ENCODE measurements at regions not wholly inside any gene's neighbourhood (a gene's known extent, or its start where the extent isn't known, plus 50 kb on each side); places are given as distances from the start of the nearest gene placed in this dataset.
"Not testable (repeated sequence)": the region's sequence is repeated elsewhere in the genome, so short reads cannot be mapped to it uniquely, and the experiment has no call there.

DNA sequence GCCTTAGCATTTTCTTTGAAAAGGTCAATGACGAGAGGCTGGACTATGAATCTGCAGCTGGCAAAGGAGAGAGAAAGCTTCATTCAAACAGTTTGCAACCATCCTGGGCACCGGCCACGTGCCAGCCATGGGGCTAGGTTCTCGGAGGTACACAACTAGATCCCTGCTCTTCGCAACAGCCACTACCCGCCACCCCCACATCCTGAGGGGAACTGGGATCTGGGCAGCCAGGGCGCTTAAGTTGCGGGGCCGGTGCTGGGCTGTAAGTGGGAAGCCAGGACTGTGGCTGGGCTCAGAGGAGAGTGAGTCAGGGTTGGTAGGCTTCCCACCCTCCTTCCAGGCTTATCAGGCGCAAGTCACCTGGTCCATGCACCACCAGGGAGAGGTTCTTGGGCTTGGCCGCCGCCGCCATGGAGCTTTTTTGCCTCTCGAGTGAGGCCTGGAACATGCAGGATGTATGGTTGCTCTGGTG is 95.0 kb upstream of the TERB2 start:
- H3K27me3 ChIP-seq (ENCODE audit: control insufficient read depth, insufficient read depth, low read length), result no peaks in the 10 kb centered on the region
- DNase-seq, result peak; percentile 4
- H3K36me3 ChIP-seq (replicated peaks; ENCODE audit: control insufficient read depth, insufficient read depth, low read length), result no peaks in the 10 kb centered on the region
- no peak overlapping the region for H3K4me3 ChIP-seq (ENCODE audit: insufficient read depth, low read depth, low read length)

DNA sequence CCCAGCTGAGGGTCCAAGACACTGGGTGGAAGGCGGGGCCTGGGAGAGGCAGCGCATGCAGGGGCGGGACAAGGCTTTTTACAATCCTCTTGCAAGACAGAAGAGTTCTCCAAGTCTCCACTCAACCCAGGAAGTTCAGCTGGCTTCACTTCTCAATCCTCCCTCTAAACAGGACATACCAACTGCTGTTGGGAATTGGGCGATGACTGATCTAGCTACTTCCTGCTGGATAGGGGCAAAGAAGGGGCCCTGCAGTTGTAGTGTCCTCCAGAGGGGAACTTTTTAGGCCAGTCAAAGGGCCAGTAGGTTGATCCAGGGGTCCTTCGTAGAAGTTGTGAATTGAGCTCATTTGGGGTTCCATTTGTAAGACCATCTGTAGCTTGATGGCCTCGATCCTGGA is 94.6 kb upstream of the TERB2 start:
- DNase-seq, result no peak
- H3K4me3 ChIP-seq (ENCODE audit: insufficient read depth, low read depth, low read length), result no peak overlapping the region
- H3K36me3 ChIP-seq (replicated peaks; ENCODE audit: control insufficient read depth, insufficient read depth, low read length), result no peaks in the 10 kb centered on the region
- no peaks in the 10 kb centered on the region for H3K27me3 ChIP-seq (ENCODE audit: control insufficient read depth, insufficient read depth, low read length)

DNA sequence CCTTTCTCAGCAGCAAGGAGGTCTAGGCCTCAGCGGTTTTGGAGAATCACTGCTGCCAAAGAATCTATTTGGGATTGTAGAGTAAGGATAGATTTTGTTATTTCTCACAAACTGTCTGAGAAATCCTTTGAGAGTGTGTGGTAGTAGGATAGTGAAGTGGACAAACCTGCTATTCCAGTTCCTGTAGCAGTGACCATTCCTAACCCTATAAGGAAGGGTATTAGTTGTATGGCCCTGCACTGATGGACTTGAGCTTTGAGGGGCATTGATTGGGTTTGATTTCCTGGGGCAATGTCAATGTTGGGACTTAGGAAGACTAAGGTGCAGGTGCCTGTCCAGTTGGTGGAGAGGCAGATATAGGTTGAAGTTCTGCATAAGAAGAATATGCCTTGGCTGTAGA is 93.6 kb upstream of the TERB2 start:
- not testable (repeated sequence) for H3K4me3 ChIP-seq (ENCODE audit: insufficient read depth, low read depth, low read length); H3K36me3 ChIP-seq (replicated peaks; ENCODE audit: control insufficient read depth, insufficient read depth, low read length); H3K27me3 ChIP-seq (ENCODE audit: control insufficient read depth, insufficient read depth, low read length)

DNA sequence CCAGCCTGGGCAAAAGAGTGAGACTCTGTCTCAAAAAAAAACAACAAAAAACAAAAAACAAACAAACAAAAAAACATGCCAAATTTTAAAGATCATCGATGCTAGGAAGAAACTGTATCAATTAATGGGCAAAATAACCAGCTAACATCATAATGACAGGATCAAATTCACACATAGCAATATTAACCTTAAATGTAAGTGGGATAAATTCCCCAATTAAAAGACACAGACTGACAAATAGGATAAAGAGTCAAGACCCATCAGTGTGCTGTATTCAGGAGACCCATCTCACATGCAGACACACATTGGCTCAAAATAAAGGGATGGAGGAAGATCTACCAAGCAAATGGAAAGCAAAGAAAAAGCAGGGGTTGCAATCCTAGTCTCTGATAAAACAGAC is 88.4 kb upstream of the TERB2 start:
- H3K27me3 ChIP-seq (ENCODE audit: control insufficient read depth, insufficient read depth, low read length); H3K4me3 ChIP-seq (ENCODE audit: insufficient read depth, low read depth, low read length); DNase-seq; H3K36me3 ChIP-seq (replicated peaks; ENCODE audit: control insufficient read depth, insufficient read depth, low read length): not testable (repeated sequence)

More for the DNA sequence above, 93.6 kb upstream of the TERB2 start:
- DNase-seq, result not testable (repeated sequence)

DNA sequence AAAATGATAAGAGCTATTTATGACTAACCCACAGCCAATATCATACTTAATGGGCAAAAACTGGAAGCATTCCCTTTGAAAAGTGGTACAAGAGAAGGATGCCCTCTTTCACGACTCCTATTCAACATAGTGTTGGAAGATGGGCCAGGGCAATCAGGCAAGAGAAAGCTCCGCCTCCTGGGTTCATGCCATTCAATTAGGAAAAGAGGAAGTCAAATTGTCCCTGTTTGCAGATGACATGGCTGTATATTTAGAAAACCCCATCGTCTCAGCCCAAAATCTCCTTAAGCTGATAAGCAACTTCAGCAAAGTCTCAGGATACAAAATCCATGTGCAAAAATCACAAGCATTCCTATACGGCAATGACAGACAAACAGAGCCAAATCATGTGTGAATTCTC is 86.4 kb upstream of the TERB2 start:
- H3K4me3 ChIP-seq (ENCODE audit: insufficient read depth, low read depth, low read length); H3K36me3 ChIP-seq (replicated peaks; ENCODE audit: control insufficient read depth, insufficient read depth, low read length); H3K27me3 ChIP-seq (ENCODE audit: control insufficient read depth, insufficient read depth, low read length); DNase-seq: not testable (repeated sequence)

DNA sequence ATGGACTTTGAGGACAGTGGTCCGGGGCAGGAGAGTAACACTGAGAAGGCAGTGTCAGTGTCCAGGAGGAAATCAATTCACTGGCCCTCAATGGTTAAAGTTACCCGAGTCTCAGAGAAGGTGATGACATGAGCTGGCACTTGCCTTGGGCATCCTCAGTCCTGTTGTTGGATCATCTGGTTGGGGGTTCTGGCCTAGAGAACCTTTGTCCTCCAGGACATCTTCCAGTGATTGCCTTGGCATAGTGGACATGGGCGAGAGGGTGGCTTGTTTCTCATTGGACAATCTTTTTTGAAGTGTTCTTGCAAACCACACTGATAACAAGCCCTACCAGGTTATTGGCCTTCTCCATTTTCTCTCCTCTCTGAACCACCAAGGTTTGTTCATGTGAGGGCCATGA is 83.4 kb upstream of the TERB2 start:
- Histone ChIP-seq H3K27me3 (ENCODE audit: control insufficient read depth, insufficient read depth, low read length) (no peaks in the 10 kb centered on the region), H3K4me3 (ENCODE audit: insufficient read depth, low read depth, low read length) (no peak overlapping the region), H3K36me3 (replicated peaks; ENCODE audit: control insufficient read depth, insufficient read depth, low read length) (no peaks in the 10 kb centered on the region)
- DNase-seq, result no peak

DNA sequence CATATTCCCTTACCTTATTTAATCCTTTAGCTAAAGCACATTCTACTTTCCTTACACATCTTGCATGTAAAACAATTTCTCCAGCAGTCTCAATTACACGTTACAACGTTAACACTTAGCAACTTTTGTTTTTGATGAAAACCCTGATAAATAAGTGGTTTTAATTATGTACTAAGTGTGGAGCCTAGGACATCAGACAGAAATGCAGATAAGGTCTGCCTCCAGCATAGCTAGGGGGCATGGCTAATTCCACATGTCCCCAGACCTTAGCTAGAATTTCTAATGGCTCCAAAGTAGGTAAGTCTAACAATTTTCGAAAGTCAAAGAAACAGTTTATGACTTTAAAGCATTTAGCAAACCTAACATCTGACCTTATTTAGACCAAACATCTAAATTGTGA is 77.4 kb upstream of the TERB2 start:
- H3K36me3 ChIP-seq (replicated peaks; ENCODE audit: control insufficient read depth, insufficient read depth, low read length), result no peaks in the 10 kb centered on the region
- H3K4me3 ChIP-seq (ENCODE audit: insufficient read depth, low read depth, low read length), result no peak overlapping the region
- DNase-seq, result no peak
- H3K27me3 ChIP-seq (ENCODE audit: control insufficient read depth, insufficient read depth, low read length), result no peaks in the 10 kb centered on the region

DNA sequence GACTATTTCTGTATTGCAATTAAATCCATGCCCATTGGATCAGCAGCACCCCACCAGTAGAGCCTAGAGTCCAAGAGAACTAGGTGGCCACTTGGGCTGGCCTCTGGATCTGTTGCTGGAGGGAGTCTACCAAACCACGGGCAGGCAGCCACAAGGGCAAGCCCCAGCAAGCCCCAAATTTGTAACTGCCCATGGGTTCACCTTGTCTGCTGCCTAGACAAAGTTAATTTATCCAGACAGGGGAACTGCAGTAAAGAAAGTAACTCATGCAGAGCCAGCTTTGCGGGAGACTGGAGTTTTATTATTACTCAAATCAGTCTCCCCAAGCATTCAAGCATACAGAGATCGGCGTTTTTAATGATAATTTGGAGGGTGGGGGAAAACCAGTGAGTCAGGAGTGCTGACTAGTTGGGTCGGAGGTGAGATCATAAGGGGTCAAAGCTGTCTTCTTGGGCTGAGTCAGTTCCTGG is 74.0 kb upstream of the TERB2 start:
- Histone ChIP-seq H3K36me3 (replicated peaks; ENCODE audit: control insufficient read depth, insufficient read depth, low read length) (no peaks in the 10 kb centered on the region), H3K27me3 (ENCODE audit: control insufficient read depth, insufficient read depth, low read length) (no peaks in the 10 kb centered on the region), H3K4me3 (ENCODE audit: insufficient read depth, low read depth, low read length) (no peak overlapping the region)
- no peak for DNase-seq

DNA sequence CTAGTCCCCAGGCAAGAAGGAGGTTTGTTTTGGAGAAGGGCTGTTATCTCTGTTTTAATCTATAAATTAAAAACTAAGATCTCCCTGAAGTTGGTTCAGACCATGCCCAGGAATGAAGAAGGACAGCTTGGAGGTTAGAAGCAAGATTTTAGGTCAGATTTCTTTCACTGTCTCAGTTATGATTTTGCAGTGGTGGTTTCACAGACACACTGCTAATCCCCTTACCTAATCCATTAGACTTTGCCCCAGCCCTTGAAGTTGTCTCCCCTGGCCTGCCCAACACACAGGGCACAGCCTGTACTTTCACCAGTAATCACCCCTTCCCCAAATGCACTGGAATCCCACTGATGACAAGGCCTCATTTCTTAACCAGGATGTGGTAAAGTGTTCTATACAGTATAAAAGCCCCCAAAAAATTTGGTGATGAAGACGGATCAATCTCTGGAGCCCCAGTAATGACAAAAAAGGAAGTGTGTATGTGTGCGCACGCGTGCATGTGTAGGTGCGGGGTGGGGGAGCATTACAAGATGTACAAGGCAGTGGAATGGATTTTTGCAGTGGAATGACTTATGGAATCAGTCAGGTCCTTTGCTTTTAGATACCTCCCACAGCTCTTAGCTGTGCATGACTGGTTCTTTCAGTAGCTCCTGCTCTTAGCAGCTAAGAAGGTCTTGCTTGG is 73.1 kb upstream of the TERB2 start:
- Histone ChIP-seq H3K36me3 (replicated peaks; ENCODE audit: control insufficient read depth, insufficient read depth, low read length) (no peaks in the 10 kb centered on the region), H3K27me3 (ENCODE audit: control insufficient read depth, insufficient read depth, low read length) (no peaks in the 10 kb centered on the region), H3K4me3 (ENCODE audit: insufficient read depth, low read depth, low read length) (no peak overlapping the region)
- no peak for DNase-seq

DNA sequence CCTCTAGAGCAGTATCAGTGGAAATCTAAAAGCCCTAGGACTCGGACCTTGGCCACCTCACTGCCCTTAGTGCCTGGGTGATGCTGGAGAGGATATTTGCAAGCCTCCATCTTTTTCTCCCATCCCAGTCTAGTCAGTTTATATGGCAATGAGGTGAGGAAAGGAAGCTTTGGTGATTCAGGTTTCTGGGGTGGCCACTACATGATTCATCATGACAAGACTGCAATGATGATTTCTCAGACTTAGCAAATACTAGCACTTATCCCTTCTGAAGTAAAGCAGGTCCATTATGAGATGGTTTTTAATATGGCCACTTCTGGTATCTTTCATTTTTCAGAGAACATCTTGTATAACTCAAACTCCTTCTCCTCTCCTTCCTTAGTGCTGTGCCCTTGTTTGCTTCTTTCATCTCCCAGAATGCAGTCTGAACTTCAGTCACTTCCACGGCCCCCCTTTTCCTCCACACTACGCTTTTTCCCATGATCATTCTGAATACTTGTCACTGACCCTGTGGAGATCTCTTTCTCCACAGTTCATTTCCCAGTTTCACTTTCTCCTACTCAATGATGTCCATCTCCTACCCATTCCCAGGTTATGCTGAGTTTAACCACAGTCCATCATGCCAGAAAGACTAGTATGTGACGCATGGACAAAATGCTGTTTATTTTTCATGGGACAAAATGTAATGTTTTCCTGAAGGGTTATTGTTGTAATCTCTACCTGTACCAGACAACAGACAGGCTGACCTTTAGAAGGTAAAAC is 57.4 kb upstream of the TERB2 start:
- not testable (repeated sequence) for H3K4me3 ChIP-seq (ENCODE audit: insufficient read depth, low read depth, low read length); H3K27me3 ChIP-seq (ENCODE audit: control insufficient read depth, insufficient read depth, low read length); H3K36me3 ChIP-seq (replicated peaks; ENCODE audit: control insufficient read depth, insufficient read depth, low read length); DNase-seq

DNA sequence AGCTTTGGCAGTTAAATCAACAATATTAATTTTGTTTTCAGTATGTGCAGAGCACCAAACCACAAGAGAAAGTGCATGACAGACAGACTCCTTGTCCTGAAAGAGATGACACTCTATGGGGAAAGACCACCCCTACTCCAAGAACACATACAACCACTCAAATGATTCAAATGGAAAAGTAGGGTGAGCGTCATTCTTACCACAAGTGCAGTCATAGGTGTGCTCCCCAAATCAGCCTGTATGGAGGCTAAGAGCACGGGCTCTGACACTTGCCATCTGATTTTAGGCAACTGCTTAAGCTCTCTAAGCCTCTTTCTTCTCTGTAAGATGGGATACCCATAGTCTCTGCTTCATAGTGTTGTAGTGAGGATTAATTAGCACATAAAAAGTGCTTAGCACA is 56.7 kb upstream of the TERB2 start:
- H3K4me3 ChIP-seq (ENCODE audit: insufficient read depth, low read depth, low read length); H3K36me3 ChIP-seq (replicated peaks; ENCODE audit: control insufficient read depth, insufficient read depth, low read length); H3K27me3 ChIP-seq (ENCODE audit: control insufficient read depth, insufficient read depth, low read length); DNase-seq: not testable (repeated sequence)

DNA sequence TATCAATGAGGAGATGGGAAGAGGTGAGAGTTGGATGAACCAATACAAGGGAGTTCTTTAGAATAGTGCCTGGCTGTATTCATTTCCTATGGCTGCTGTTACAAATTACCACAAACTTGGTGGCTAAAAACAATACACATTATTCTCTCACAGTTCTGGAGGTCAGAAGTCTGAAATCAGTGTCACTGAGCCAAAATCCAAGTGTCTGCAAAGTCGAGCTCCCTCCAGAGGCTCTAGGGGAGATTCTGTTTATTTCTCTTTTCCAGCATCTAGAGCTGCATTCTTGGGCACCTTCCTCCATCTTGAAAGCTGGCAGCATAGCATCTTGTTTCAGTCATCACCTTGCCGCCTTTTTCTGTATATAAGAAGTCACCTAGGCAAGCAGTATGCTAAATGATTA is 55.7 kb upstream of the TERB2 start:
- H3K36me3 ChIP-seq (replicated peaks; ENCODE audit: control insufficient read depth, insufficient read depth, low read length); H3K27me3 ChIP-seq (ENCODE audit: control insufficient read depth, insufficient read depth, low read length); DNase-seq; H3K4me3 ChIP-seq (ENCODE audit: insufficient read depth, low read depth, low read length): not testable (repeated sequence)

DNA sequence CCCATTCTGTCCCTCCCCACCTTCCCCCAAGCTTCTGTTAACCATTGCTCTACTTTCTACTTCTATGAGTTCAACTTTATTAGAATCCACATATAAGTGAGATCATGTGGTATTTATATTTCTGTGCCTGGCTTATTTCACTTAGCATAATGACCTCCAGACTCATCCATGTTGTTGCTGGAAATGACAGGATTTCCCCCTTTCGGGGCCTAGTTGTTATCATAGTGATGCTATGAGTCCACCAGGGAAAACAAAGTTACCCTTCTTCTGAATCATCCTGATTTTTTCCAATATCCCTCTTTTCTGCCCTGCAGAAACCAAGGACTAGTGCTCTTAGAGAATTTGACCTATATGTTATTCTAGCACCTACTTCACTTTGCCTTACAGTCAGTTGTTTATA is 53.2 kb upstream of the TERB2 start:
- H3K4me3 ChIP-seq (ENCODE audit: insufficient read depth, low read depth, low read length); H3K27me3 ChIP-seq (ENCODE audit: control insufficient read depth, insufficient read depth, low read length); H3K36me3 ChIP-seq (replicated peaks; ENCODE audit: control insufficient read depth, insufficient read depth, low read length); DNase-seq: not testable (repeated sequence)

DNA sequence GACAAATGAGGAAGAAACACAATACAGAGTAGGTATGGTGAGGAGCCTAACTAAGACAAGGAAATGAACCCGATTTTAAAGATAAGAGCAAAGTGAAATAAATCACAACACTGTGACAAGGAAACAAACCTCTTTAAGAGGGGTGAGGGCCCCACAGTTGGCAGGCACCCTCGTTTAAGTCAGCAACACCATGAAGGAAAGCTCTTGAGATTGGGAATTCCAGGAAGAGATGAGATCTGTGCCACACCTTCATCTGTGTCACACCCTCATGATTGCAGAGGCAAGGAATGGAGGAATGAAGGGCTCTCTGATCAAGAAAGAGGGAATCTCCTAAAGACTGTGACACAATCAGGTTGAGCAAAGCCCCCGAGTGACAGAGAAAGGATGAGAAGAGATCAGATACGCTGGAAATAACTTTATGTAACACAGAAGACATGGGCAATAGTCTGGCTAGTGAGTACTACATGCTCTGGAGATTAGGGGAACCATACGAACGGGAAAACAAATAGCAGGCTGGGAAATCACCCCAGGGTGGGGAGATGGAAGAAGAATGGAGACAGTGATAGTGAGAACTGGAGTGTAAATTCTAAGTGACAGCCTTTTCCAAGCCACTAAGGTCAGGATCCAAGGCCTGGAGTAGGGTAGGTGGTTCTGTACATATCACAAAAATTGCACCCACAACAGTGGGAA is 51.7 kb upstream of the TERB2 start:
- not testable (repeated sequence) for DNase-seq; H3K27me3 ChIP-seq (ENCODE audit: control insufficient read depth, insufficient read depth, low read length); H3K36me3 ChIP-seq (replicated peaks; ENCODE audit: control insufficient read depth, insufficient read depth, low read length); H3K4me3 ChIP-seq (ENCODE audit: insufficient read depth, low read depth, low read length)

Measured in H7 (cell line).